CD4-positive, CD25-positive, alpha-beta regulatory T cell (primary cell): ENCODE measurements at regions not wholly inside any gene's neighbourhood (a gene's known extent, or its start where the extent isn't known, plus 50 kb on each side); places are given as distances from the start of the nearest gene placed in this dataset.
A peak's percentile ranks its signal among the peaks of the same experiment; 100 is the strongest.

Experiments
- ATAC-seq, 2 donors: fragments of 150-1000 bp; cut with Tn5 transposase; one replicate each; pipeline ENCODE4 v1.10.0; 2021; ENCODE audit warnings: low read depth in 2 of 2, moderate number of reproducible peaks in 2 of 2, moderate library complexity in 1 of 2
- DNase-seq, 3 donors: peaks; one replicate each; pipeline versions ENCODE4 v3.0.0 to v3.0.0-alpha.2; 2012 to 2022; ENCODE audit warnings: mixed read lengths in 1 of 3
- H3K27ac ChIP-seq: one replicate; pipeline ENCODE4 v1.7.0; 2013; ENCODE audit warnings: mild to moderate bottlenecking, low read length; ENCODE audit not compliant: insufficient read depth, poor library complexity, severe bottlenecking
- H3K27me3 ChIP-seq: one replicate; pipeline ENCODE4 v1.7.0; 2013; ENCODE audit warnings: low read length; ENCODE audit not compliant: control insufficient read depth, insufficient read depth
- H3K36me3 ChIP-seq: one replicate; pipeline ENCODE4 v1.7.0; 2013; ENCODE audit warnings: mild to moderate bottlenecking, low read length, moderate library complexity; ENCODE audit not compliant: control insufficient read depth, insufficient read depth
- H3K4me1 ChIP-seq: 2 replicates; pipeline ENCODE4 v1.7.0; 2013; ENCODE audit warnings: mild to moderate bottlenecking, low read length; ENCODE audit not compliant: insufficient read depth, control insufficient read depth, poor library complexity, severe bottlenecking
- H3K4me3 ChIP-seq: one replicate; pipeline ENCODE4 v1.7.0; 2013; ENCODE audit warnings: low read depth, mild to moderate bottlenecking, low read length, moderate library complexity
- H3K9me3 ChIP-seq, 2 experiments: 1 replicate in 1 of 2; 2 replicates in 1 of 2; pipeline ENCODE4 v1.7.0; 2013; ENCODE audit warnings: low read length in 2 of 2, mild to moderate bottlenecking in 1 of 2, moderate library complexity in 1 of 2; ENCODE audit not compliant: control insufficient read depth in 2 of 2
- H3K27ac Mint-ChIP-seq, 3 donors: one replicate each; pipeline ENCODE4 v1.8.0; 2020 to 2022; ENCODE audit warnings: mild to moderate bottlenecking in 3 of 3, mixed read lengths in 3 of 3, moderate library complexity in 2 of 3
- H3K27me3 Mint-ChIP-seq: one replicate; pipeline ENCODE4 v1.8.0; 2022; ENCODE audit warnings: mild to moderate bottlenecking, mixed read lengths
- H3K36me3 Mint-ChIP-seq: one replicate; pipeline ENCODE4 v1.8.0; 2020; ENCODE audit warnings: mixed read lengths
- H3K4me1 Mint-ChIP-seq, 4 donors: one replicate each; pipeline ENCODE4 v1.8.0; 2020 to 2022; ENCODE audit warnings: mixed read lengths in 4 of 4, mild to moderate bottlenecking in 1 of 4
- H3K4me3 Mint-ChIP-seq, 4 donors: one replicate each; pipeline ENCODE4 v1.8.0; 2020 to 2022; ENCODE audit warnings: mild to moderate bottlenecking in 4 of 4, mixed read lengths in 4 of 4, moderate library complexity in 3 of 4
- H3K9me3 Mint-ChIP-seq, 7 donors: one replicate each; pipeline ENCODE4 v1.8.0; 2020 to 2022; ENCODE audit warnings: mixed read lengths in 7 of 7, mild to moderate bottlenecking in 3 of 7, moderate library complexity in 2 of 7

DNA sequence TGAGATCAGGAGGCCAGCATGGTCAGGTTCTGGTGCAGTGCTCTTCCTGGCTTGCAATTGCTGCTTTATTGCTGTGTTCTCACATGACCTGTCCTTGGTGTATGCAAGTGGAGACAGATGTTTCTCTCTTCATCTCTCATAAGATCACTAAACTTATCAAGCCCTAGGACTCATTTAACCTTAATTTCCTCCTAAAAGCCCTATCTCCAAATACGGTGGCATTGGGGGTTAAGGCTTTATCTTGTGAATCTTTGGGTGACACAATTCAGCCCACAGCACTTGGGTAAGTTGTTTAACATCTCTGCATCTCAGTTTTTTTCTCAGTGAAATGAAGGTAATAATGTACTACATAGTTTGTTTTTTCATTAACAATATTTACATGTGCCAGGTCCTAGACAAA lies 152.4 kb downstream of the RWDD3 start:
- no peak overlapping the region for H3K4me3 ChIP-seq
- no peak for DNase-seq
- H3K36me3 Mint-ChIP-seq = no peaks in the 10 kb centered on the region
- H3K9me3 ChIP-seq = no peaks in the 10 kb centered on the region
- no peak for ATAC-seq
- H3K27ac Mint-ChIP-seq = no peak overlapping the region
- H3K4me1 ChIP-seq = no peaks in the 10 kb centered on the region
- H3K27me3 Mint-ChIP-seq = no peaks in the 10 kb centered on the region
- H3K9me3 Mint-ChIP-seq = peaks cover 0 to 3% (median 0%) of the 10 kb centered on the region in 7 donors
- no peak overlapping the region for H3K27ac ChIP-seq
- H3K27me3 ChIP-seq = no peaks in the 10 kb centered on the region
- no peak overlapping the region for H3K4me3 Mint-ChIP-seq
- no peaks in the 10 kb centered on the region for H3K36me3 ChIP-seq
- no peaks in the 10 kb centered on the region for H3K4me1 Mint-ChIP-seq

- H3K27ac Mint-ChIP-seq = no peak overlapping the region
- no peaks in the 10 kb centered on the region for H3K36me3 ChIP-seq
- no peak for ATAC-seq
Measured at GRCh38 chr1:95386915-95387314, 152.9 kb downstream of the RWDD3 start.

DNA sequence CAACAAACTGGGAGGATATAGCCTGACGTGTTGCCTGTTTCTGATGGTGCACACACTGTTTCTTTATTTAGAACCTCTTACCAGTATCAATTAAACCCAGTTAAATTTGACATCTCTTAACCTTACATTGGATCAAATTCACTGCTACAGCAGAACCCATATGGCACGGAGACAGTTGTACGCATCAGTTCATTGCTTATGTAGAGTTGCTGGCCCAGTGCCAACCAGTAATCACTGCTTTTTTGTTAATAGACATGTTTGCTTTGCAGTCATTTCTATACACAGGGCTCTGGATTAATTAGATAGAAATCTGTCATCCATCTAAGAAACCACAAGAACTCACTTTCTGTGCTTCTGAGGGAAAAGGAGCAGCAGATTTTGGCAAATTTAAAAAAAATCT lies 154.0 kb downstream of the RWDD3 start:
- Mint-ChIP-seq H3K27me3 (no peaks in the 10 kb centered on the region), H3K9me3 (peaks cover 0 to 3% (median 0%) of the 10 kb centered on the region in 7 donors), H3K4me1 (no peaks in the 10 kb centered on the region), H3K27ac (no peak overlapping the region), H3K36me3 (no peaks in the 10 kb centered on the region), H3K4me3 (no peak overlapping the region)
- Histone ChIP-seq H3K27me3 (no peaks in the 10 kb centered on the region), H3K4me3 (no peak overlapping the region), H3K4me1 (no peaks in the 10 kb centered on the region), H3K9me3 (no peaks in the 10 kb centered on the region), H3K36me3 (no peaks in the 10 kb centered on the region), H3K27ac (no peak overlapping the region)
- DNase-seq (no peak), ATAC-seq (no peak)

More at GRCh38 chr1:95386915-95387314, 152.9 kb downstream of the RWDD3 start:
- H3K4me3 ChIP-seq = no peak overlapping the region
- H3K4me1 ChIP-seq = no peaks in the 10 kb centered on the region
- H3K27ac ChIP-seq = no peak overlapping the region
- no peaks in the 10 kb centered on the region for H3K27me3 ChIP-seq
- DNase-seq = no peak
- no peak overlapping the region for H3K4me3 Mint-ChIP-seq
- no peaks in the 10 kb centered on the region for H3K27me3 Mint-ChIP-seq
- H3K9me3 Mint-ChIP-seq = peaks cover 0 to 3% (median 0%) of the 10 kb centered on the region in 7 donors
- H3K4me1 Mint-ChIP-seq = no peaks in the 10 kb centered on the region
- H3K36me3 Mint-ChIP-seq = no peaks in the 10 kb centered on the region
- no peaks in the 10 kb centered on the region for H3K9me3 ChIP-seq

GRCh38 chr1:95393434-95393833 lies 159.4 kb downstream of the RWDD3 start:
- no peaks in the 10 kb centered on the region for H3K36me3 Mint-ChIP-seq
- no peak overlapping the region for H3K27ac Mint-ChIP-seq
- Histone ChIP-seq H3K36me3 (no peaks in the 10 kb centered on the region), H3K9me3 (no peaks in the 10 kb centered on the region), H3K27me3 (no peaks in the 10 kb centered on the region), H3K4me1 (no peaks in the 10 kb centered on the region), H3K27ac (no peak overlapping the region), H3K4me3 (no peak overlapping the region)
- H3K9me3 Mint-ChIP-seq = peaks cover 0 to 4% (median 0%) of the 10 kb centered on the region in 7 donors
- no peaks in the 10 kb centered on the region for H3K27me3 Mint-ChIP-seq
- DNase-seq (no peak), ATAC-seq (no peak)
- H3K4me1 Mint-ChIP-seq = no peaks in the 10 kb centered on the region
- H3K4me3 Mint-ChIP-seq = no peak overlapping the region

GRCh38 chr1:95396557-95396956 lies 162.5 kb downstream of the RWDD3 start:
- H3K36me3 Mint-ChIP-seq = no peaks in the 10 kb centered on the region
- DNase-seq = no peak
- no peak overlapping the region for H3K4me3 Mint-ChIP-seq
- Histone ChIP-seq H3K36me3 (no peaks in the 10 kb centered on the region), H3K4me1 (no peaks in the 10 kb centered on the region), H3K9me3 (no peaks in the 10 kb centered on the region), H3K27ac (no peak overlapping the region), H3K27me3 (peaks cover 2% of the 10 kb centered on the region), H3K4me3 (no peak overlapping the region)
- peaks cover 0 to 9% (median 2%) of the 10 kb centered on the region in 7 donors for H3K9me3 Mint-ChIP-seq
- H3K4me1 Mint-ChIP-seq = no peaks in the 10 kb centered on the region
- no peaks in the 10 kb centered on the region for H3K27me3 Mint-ChIP-seq
- no peak overlapping the region for H3K27ac Mint-ChIP-seq
- ATAC-seq = no peak

DNA sequence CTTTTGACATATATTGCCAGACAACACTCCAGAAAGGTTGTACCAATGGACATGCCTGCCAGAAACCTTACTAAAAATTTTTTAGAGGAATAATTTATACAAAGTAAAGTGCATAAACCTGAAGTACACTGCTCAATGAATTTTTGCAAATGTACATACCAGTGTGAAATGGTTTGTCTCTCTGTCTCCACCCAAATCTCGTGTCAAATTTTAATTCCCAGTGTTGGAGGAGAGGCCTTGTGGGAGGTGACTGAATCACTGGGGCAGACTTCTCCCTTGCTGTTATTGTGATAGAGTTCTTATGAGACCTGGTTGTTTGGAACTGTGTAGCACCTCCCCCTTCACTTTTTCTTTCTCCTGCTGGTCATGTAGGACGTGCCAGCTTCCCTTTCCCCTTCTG lies 168.8 kb downstream of the RWDD3 start:
- peaks cover 1 to 13% (median 4%) of the 10 kb centered on the region in 7 donors for H3K9me3 Mint-ChIP-seq
- Histone ChIP-seq H3K9me3 (no peaks in the 10 kb centered on the region), H3K27me3 (peaks cover 2% of the 10 kb centered on the region), H3K36me3 (no peaks in the 10 kb centered on the region), H3K4me3 (no peak overlapping the region), H3K27ac (no peak overlapping the region), H3K4me1 (no peaks in the 10 kb centered on the region)
- peaks cover 6% of the 10 kb centered on the region for H3K27me3 Mint-ChIP-seq
- ATAC-seq = no peak
- no peaks in the 10 kb centered on the region for H3K36me3 Mint-ChIP-seq
- no peak overlapping the region for H3K27ac Mint-ChIP-seq
- no peaks in the 10 kb centered on the region for H3K4me1 Mint-ChIP-seq
- H3K4me3 Mint-ChIP-seq = no peak overlapping the region
- DNase-seq = no peak

GRCh38 chr1:95406279-95406678 lies 172.3 kb downstream of the RWDD3 start:
- H3K4me1 Mint-ChIP-seq = no peaks in the 10 kb centered on the region
- Histone ChIP-seq H3K27ac (no peak overlapping the region), H3K27me3 (no peaks in the 10 kb centered on the region), H3K4me3 (no peak overlapping the region), H3K4me1 (no peaks in the 10 kb centered on the region), H3K9me3 (no peaks in the 10 kb centered on the region), H3K36me3 (no peaks in the 10 kb centered on the region)
- peaks cover 1 to 9% (median 2%) of the 10 kb centered on the region in 7 donors for H3K9me3 Mint-ChIP-seq
- DNase-seq (no peak), ATAC-seq (no peak)
- H3K4me3 Mint-ChIP-seq = no peak overlapping the region
- H3K36me3 Mint-ChIP-seq = no peaks in the 10 kb centered on the region
- no peak overlapping the region for H3K27ac Mint-ChIP-seq
- H3K27me3 Mint-ChIP-seq = peaks cover 6% of the 10 kb centered on the region

DNA sequence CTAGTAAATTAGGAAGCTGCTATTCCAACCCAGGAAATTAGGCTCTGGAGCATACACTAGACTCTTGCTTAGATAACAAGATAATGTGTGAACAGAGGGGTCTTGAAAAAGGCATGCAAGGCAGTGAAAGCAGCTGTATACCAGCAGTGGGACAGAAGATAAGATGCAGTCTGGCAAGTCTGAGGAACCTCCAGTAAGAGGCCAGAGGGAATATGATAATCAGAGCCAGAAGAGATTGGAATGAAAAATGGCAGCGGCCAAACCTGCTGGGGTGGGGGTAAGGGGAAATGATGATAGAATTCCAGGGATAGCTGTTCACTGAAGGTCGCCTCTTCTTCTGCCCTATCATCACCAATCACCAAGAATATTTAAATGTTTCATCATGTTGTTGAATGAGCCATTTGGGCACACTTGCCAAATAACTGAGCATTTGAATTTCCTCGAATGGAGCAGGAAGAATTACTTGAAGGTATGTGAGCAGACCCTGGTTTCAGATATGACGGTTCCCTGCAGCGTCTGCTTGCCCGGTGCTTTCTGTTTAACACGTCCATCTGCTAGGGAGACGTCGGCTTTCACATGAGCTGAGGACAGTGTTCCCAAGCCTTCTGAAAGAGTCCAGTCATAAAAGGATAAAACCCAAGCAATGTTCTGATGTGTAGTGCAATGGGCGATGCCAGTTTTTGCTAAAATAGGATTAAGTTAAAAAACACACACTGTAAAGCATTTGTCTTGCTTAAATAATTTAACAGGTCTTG lies 173.3 kb downstream of the RWDD3 start:
- DNase-seq = no peak
- Histone ChIP-seq H3K4me3 (no peak overlapping the region), H3K4me1 (no peaks in the 10 kb centered on the region), H3K36me3 (no peaks in the 10 kb centered on the region), H3K27ac (no peak overlapping the region), H3K9me3 (no peaks in the 10 kb centered on the region), H3K27me3 (no peaks in the 10 kb centered on the region)
- Mint-ChIP-seq H3K27ac (no peak overlapping the region), H3K4me1 (no peaks in the 10 kb centered on the region), H3K36me3 (no peaks in the 10 kb centered on the region), H3K9me3 (peaks cover 1 to 9% (median 2%) of the 10 kb centered on the region in 7 donors), H3K27me3 (peaks cover 6% of the 10 kb centered on the region), H3K4me3 (peak overlapping the region in 1 of 4 donors; percentile 32)
- ATAC-seq = no peak
